Neural progenitor cell (in vitro differentiated cells): ENCODE measurements at regions not wholly inside any gene's neighbourhood (a gene's known extent, or its start where the extent isn't known, plus 50 kb on each side); places are given as distances from the start of the nearest gene placed in this dataset.

Experiments used
- DNase-seq: peaks from one replicate; pipeline ENCODE4 v3.0.0-alpha.2; 2016; ENCODE audit warnings: low spot score
- H2AFZ ChIP-seq: fragments of 200-600 bp; sonication (generic); replicated peaks from 2 replicates; pipeline ENCODE4 v1.6.1; 2016; ENCODE audit warnings: antibody characterized with exemption
- H3F3A ChIP-seq: fragments of 200-600 bp; sonication (generic); 2 replicates; pipeline ENCODE4 v1.6.1; 2016; ENCODE audit warnings: antibody characterized with exemption, low read depth
- H3K27ac ChIP-seq: fragments of 200-600 bp; sonication (generic); 2 replicates; pipeline ENCODE4 v1.5.1; 2016; ENCODE audit warnings: mild to moderate bottlenecking
- H3K27me3 ChIP-seq: fragments of 200-600 bp; sonication (generic); 2 replicates; pipeline ENCODE4 v1.6.1; 2016; ENCODE audit warnings: mild to moderate bottlenecking, moderate library complexity
- H3K36me3 ChIP-seq: fragments of 200-600 bp; sonication (generic); 2 replicates; pipeline ENCODE4 v1.5.1; 2016
- H3K4me1 ChIP-seq: fragments of 200-600 bp; sonication (generic); 2 replicates; pipeline ENCODE4 v1.6.1; 2016; ENCODE audit warnings: mixed run types
- H3K4me2 ChIP-seq: fragments of 200-600 bp; sonication (generic); 2 replicates; pipeline ENCODE4 v1.6.1; 2016
- H3K4me3 ChIP-seq: fragments of 200-600 bp; sonication (generic); 2 replicates; pipeline ENCODE4 v1.5.1; 2016
- H3K79me2 ChIP-seq: fragments of 200-600 bp; sonication (generic); 2 replicates; pipeline ENCODE4 v1.6.1; 2016; ENCODE audit warnings: low read depth
- H3K9ac ChIP-seq: fragments of 200-600 bp; sonication (generic); 2 replicates; pipeline ENCODE4 v1.6.1; 2016
- H3K9me3 ChIP-seq: fragments of 200-600 bp; sonication (generic); 2 replicates; pipeline ENCODE4 v1.5.1; 2016; ENCODE audit warnings: low read depth
- H4K20me1 ChIP-seq: fragments of 200-600 bp; sonication (generic); 2 replicates; pipeline ENCODE4 v1.6.1; 2016; ENCODE audit warnings: low read depth
- H3K27ac Mint-ChIP-seq: 3 replicates; pipeline ENCODE4 v1.8.0; 2021; ENCODE audit warnings: mixed read lengths
- H3K27me3 Mint-ChIP-seq: 2 replicates; pipeline ENCODE4 v1.8.0; 2022; ENCODE audit warnings: low read depth, mild to moderate bottlenecking, inconsistent platforms, moderate library complexity, mixed read lengths; ENCODE audit not compliant: insufficient read depth
- H3K36me3 Mint-ChIP-seq: 3 replicates; pipeline ENCODE4 v1.8.0; 2021; ENCODE audit warnings: mixed read lengths
- H3K4me1 Mint-ChIP-seq: 3 replicates; pipeline ENCODE4 v1.8.0; 2021; ENCODE audit warnings: mixed read lengths
- H3K4me3 Mint-ChIP-seq: 3 replicates; pipeline ENCODE4 v1.8.0; 2021; ENCODE audit warnings: mild to moderate bottlenecking, moderate library complexity, mixed read lengths
- H3K9me3 Mint-ChIP-seq: 3 replicates; pipeline ENCODE4 v1.8.0; 2020; ENCODE audit warnings: mixed read lengths
- EZH2 ChIP-seq: fragments of 200-600 bp; sonication (generic); IDR thresholded peaks from 2 replicates; pipeline ENCODE4 v1.6.1; 2017; ENCODE audit warnings: antibody characterized with exemption, mild to moderate bottlenecking, moderate library complexity
- EZH2phosphoT487 ChIP-seq: fragments of 200-600 bp; sonication (generic); IDR thresholded peaks from 2 replicates; pipeline ENCODE4 v1.6.1; 2017; ENCODE audit warnings: antibody characterized with exemption
- TF ChIP-seq, protein P1 (sequence below): fragments of 200-600 bp; sonication (generic); IDR thresholded peaks from 2 replicates; pipeline ENCODE4 v1.5.1; 2017; ENCODE audit warnings: antibody characterized with exemption, mild to moderate bottlenecking

DNA sequence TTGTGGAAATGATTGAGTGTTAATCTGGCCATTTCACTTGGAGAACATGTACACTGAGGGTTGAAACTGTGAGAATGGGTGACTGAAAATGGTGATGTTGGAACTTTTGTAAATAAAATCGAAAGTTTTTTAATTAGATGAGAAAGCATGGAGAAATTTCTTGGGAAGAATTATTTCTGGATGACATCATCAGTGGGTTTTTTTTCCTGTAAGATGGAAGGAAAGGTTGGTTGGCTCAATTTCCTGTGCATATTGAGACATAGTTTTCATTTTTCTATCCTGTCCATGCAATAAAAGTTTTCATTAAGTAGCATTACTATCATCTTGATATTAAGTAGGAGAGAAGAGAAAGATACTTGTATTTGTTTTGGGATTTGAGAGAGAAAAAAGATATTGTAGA is 120.6 kb upstream of the HTR2A start:
- TF ChIP-seq, protein P1, sequence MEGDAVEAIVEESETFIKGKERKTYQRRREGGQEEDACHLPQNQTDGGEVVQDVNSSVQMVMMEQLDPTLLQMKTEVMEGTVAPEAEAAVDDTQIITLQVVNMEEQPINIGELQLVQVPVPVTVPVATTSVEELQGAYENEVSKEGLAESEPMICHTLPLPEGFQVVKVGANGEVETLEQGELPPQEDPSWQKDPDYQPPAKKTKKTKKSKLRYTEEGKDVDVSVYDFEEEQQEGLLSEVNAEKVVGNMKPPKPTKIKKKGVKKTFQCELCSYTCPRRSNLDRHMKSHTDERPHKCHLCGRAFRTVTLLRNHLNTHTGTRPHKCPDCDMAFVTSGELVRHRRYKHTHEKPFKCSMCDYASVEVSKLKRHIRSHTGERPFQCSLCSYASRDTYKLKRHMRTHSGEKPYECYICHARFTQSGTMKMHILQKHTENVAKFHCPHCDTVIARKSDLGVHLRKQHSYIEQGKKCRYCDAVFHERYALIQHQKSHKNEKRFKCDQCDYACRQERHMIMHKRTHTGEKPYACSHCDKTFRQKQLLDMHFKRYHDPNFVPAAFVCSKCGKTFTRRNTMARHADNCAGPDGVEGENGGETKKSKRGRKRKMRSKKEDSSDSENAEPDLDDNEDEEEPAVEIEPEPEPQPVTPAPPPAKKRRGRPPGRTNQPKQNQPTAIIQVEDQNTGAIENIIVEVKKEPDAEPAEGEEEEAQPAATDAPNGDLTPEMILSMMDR, result no peak
- no peak for TF ChIP-seq EZH2phosphoT487
- no peak for TF ChIP-seq EZH2
- H3K4me1 ChIP-seq, result no peaks in the 10 kb centered on the region
- H3K27ac ChIP-seq, result no peak overlapping the region
- no peak overlapping the region for H3K4me3 Mint-ChIP-seq
- no peaks in the 10 kb centered on the region for H3K36me3 ChIP-seq
- no peaks in the 10 kb centered on the region for H3K27me3 ChIP-seq
- no peaks in the 10 kb centered on the region for H3K4me1 Mint-ChIP-seq
- no peaks in the 10 kb centered on the region for H3K9me3 ChIP-seq
- H2AFZ ChIP-seq, result no peak overlapping the region
- H3K9ac ChIP-seq, result no peak overlapping the region
- no peak overlapping the region for H3K4me2 ChIP-seq
- H4K20me1 ChIP-seq, result no peaks in the 10 kb centered on the region
- H3K36me3 Mint-ChIP-seq, result no peaks in the 10 kb centered on the region
- no peaks in the 10 kb centered on the region for H3K27me3 Mint-ChIP-seq
- peaks cover 10% of the 10 kb centered on the region for H3F3A ChIP-seq
- DNase-seq, result no peak
- H3K27ac Mint-ChIP-seq, result no peak overlapping the region
- no peaks in the 10 kb centered on the region for H3K79me2 ChIP-seq
- no peak overlapping the region for H3K4me3 ChIP-seq
- no peaks in the 10 kb centered on the region for H3K9me3 Mint-ChIP-seq

DNA sequence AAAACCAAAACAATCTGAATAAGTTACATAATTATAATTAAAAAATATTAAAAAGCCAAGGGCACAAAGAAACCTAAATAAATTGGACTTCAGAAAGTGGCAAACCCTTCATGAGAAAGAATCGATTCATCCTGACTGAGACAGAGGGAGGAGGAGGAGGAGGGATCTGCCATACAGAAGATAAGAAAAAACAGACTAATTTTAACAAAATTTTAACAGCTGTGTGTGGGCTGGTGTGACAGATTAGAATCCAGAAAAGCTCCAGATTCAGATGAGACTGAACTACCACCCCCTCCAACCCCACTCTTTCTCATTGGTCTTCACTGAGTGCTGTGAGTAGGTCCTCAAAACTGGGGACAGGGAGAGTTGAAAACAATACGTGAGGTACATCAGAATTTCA is 111.5 kb upstream of the HTR2A start:
- no peaks in the 10 kb centered on the region for H3K4me1 ChIP-seq
- H3K36me3 ChIP-seq, result no peaks in the 10 kb centered on the region
- H3K4me2 ChIP-seq, result no peak overlapping the region
- Mint-ChIP-seq H3K27me3 (peaks cover 2% of the 10 kb centered on the region), H3K9me3 (no peaks in the 10 kb centered on the region), H3K27ac (no peak overlapping the region), H3K4me1 (no peaks in the 10 kb centered on the region), H3K36me3 (no peaks in the 10 kb centered on the region), H3K4me3 (no peak overlapping the region)
- DNase-seq, result no peak
- no peak overlapping the region for H3K9ac ChIP-seq
- no peak for TF ChIP-seq EZH2
- TF ChIP-seq, protein P1, result no peak
- no peak for TF ChIP-seq EZH2phosphoT487
- no peak overlapping the region for H3K4me3 ChIP-seq
- H3K27me3 ChIP-seq, result no peaks in the 10 kb centered on the region
- no peaks in the 10 kb centered on the region for H3K9me3 ChIP-seq
- H2AFZ ChIP-seq, result peak overlapping the region; percentile 41
- no peaks in the 10 kb centered on the region for H3F3A ChIP-seq
- no peaks in the 10 kb centered on the region for H3K79me2 ChIP-seq
- H3K27ac ChIP-seq, result no peak overlapping the region
- no peaks in the 10 kb centered on the region for H4K20me1 ChIP-seq

DNA sequence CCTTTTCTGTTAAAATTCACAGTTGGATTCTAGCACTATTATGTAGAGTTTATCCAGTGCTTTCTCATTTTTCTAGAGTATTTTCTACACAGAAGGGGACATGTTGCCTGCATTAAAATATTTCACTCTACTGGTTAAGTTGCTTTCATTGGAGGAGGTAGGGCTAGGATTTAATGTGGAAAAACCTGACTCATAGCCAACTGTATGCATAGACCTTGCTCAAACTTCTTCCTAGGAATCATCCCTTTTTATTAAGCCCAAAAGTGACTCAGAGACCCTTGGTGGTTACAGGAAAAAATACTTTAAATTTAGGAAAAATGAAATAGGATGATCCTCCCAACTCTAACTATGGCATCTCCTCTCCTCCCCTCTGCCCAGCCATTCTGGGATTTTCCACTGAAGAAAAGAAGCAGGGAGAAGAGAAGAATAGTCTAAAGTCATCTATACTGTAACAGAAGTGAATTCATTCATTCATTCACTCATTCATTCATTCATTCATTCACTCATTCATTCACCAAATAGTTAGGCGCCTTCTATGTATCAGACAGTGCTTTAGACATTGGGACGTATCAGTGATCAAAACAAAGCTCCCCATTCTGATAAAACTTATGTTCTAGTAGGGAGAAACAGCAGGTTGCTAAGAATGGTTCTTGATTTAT is 109.0 kb upstream of the HTR2A start:
- Mint-ChIP-seq H3K27me3 (no peaks in the 10 kb centered on the region), H3K4me3 (no peak overlapping the region), H3K27ac (no peak overlapping the region), H3K4me1 (no peaks in the 10 kb centered on the region), H3K9me3 (no peaks in the 10 kb centered on the region), H3K36me3 (no peaks in the 10 kb centered on the region)
- H3K4me1 ChIP-seq, result no peaks in the 10 kb centered on the region
- no peak overlapping the region for H2AFZ ChIP-seq
- H3K4me2 ChIP-seq, result no peak overlapping the region
- no peaks in the 10 kb centered on the region for H3K9me3 ChIP-seq
- H3K36me3 ChIP-seq, result no peaks in the 10 kb centered on the region
- no peak overlapping the region for H3K9ac ChIP-seq
- H3K27ac ChIP-seq, result no peak overlapping the region
- no peaks in the 10 kb centered on the region for H4K20me1 ChIP-seq
- no peaks in the 10 kb centered on the region for H3F3A ChIP-seq
- H3K27me3 ChIP-seq, result no peaks in the 10 kb centered on the region
- no peaks in the 10 kb centered on the region for H3K79me2 ChIP-seq
- TF ChIP-seq EZH2phosphoT487, result no peak
- no peak for TF ChIP-seq EZH2
- TF ChIP-seq, protein P1, result no peak
- no peak for DNase-seq
- H3K4me3 ChIP-seq, result no peak overlapping the region
